ENCODE measurements at regions not wholly inside any gene's neighbourhood (a gene's known extent, or its start where the extent isn't known, plus 50 kb on each side); places are given as distances from the start of the nearest gene placed in this dataset.

DNA sequence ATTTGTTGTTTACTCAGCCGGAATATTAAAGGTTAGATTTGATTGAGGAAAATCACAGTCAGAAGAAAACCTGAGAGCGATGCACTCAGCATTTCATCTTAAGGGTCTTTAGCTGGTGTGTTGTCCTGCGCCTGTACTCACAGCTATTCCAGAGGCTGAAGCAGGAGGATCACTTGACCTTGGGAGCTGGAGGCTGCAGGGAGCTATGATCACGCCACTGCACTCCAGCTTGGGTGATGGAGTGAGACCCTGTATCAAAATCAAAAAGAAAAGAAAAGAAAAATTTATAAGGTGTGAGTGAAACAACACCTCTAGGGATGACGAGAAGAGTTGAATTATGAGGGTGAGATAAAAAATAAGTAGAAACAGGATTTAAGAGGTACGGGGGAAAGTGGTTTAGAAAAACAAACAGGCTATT lies 165.0 kb downstream of the TRIM27 start:
- Histone ChIP-seq H3K4me3 (no peak overlapping the region), H3K9me3 (peaks cover 0 to 6% (median 0%) of the 10 kb centered on the region in 11 donors), H3K27ac (no peak overlapping the region), H3K4me1 (no peaks in the 10 kb centered on the region), H3K36me3 (no peaks in the 10 kb centered on the region), H3K27me3 (peaks cover 0 to 99% (median 83%) of the 10 kb centered on the region in 7 donors)
- WGBS, 2 donors: 53 to 68% methylated on average over 6 of the region's 6 CpGs
- intact Hi-C loops (cut with DNase I): no loop called here
- ATAC-seq (no peak), DNase-seq (no peak)
- TF ChIP-seq, protein P1, sequence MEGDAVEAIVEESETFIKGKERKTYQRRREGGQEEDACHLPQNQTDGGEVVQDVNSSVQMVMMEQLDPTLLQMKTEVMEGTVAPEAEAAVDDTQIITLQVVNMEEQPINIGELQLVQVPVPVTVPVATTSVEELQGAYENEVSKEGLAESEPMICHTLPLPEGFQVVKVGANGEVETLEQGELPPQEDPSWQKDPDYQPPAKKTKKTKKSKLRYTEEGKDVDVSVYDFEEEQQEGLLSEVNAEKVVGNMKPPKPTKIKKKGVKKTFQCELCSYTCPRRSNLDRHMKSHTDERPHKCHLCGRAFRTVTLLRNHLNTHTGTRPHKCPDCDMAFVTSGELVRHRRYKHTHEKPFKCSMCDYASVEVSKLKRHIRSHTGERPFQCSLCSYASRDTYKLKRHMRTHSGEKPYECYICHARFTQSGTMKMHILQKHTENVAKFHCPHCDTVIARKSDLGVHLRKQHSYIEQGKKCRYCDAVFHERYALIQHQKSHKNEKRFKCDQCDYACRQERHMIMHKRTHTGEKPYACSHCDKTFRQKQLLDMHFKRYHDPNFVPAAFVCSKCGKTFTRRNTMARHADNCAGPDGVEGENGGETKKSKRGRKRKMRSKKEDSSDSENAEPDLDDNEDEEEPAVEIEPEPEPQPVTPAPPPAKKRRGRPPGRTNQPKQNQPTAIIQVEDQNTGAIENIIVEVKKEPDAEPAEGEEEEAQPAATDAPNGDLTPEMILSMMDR (IDR thresholded peaks at IDR 0.05): no peak

DNA sequence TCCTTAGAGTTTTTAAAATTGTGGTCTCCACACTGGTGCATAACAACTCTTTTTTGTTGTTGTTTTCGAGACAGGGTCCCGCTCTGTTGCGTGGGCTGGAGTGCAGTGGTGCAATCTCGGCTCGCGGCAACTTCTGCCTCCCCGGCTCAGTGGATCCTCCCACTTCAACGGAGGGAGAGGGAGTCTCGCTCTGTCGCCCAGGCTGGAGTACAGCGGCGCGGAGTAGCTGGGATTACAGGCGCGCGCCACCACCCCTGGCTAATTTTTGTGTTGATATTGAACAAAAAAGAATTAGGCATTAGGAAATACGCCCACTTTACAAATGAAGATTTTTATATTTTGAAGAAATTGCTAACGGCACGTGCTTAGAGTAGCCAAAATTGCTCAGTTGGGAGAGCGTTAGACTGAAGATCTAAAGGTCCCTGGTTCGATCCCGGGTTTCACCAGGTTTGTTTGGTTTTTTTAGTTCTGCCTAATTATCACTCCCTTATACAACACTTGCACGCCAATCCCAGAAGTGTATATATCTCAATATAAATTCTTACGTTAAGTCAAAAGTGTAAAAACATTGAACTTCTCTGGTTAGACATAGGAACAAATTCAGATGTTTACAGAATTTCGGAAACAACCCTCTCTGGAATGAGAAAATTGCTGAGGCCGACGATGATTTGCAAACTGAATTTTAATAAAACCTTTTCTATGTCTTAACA lies 159.6 kb downstream of the TRIM27 start:
- TF ChIP-seq, protein P1 (IDR thresholded peaks at IDR 0.05): no peak
- Histone ChIP-seq H3K4me1 (no peaks in the 10 kb centered on the region), H3K36me3 (no peaks in the 10 kb centered on the region), H3K9me3 (peaks cover 0 to 8% (median 0%) of the 10 kb centered on the region in 11 donors), H3K27me3 (peaks cover 6 to 99% (median 94%) of the 10 kb centered on the region in 7 donors), H3K4me3 (no peak overlapping the region), H3K27ac (no peak overlapping the region)
- no peak for ATAC-seq
- intact Hi-C loops (cut with DNase I): no loop called here
- no peak for DNase-seq
- WGBS, 2 donors: 21 to 28% methylated on average over 27 of the region's 27 CpGs

GRCh38 chr6:28764761-28765282 lies 159.0 kb downstream of the TRIM27 start:
- peaks cover 11 to 99% (median 95%) of the 10 kb centered on the region in 7 donors for H3K27me3 ChIP-seq
- 9 to 15% methylated on average over 15 of the region's 15 CpGs for WGBS, 2 donors

DNA sequence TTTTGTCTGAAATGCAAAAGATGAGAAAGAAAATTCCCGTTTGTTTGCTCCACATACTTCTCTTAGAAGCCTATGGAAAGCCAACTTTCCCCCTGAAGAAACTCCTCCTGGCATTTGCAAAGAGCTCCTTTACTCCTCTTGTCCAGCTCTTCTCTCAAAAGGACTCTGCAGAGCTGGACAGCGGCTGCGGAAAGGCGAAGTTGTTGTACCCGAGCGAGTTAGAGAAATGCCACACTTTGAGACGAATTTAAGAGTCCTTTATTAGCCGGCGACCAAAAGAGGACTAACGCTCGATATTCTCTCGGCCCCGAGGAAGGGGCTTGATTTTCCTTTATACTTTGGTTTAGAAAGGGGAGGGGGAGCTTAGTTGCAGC lies 157.8 kb downstream of the TRIM27 start:
- 1 to 2% methylated on average over 13 of the region's 13 CpGs for WGBS, 2 donors
- Histone ChIP-seq H3K27me3 (peaks cover 15 to 100% (median 98%) of the 10 kb centered on the region in 7 donors), H3K36me3 (no peaks in the 10 kb centered on the region), H3K27ac (no peak overlapping the region), H3K4me1 (no peaks in the 10 kb centered on the region), H3K4me3 (no peak overlapping the region), H3K9me3 (peaks cover 0 to 8% (median 0%) of the 10 kb centered on the region in 11 donors)
- ATAC-seq: no peak
- DNase-seq: no peak
- intact Hi-C loops (cut with DNase I): no loop called here
- TF ChIP-seq, protein P1 (IDR thresholded peaks at IDR 0.05): no peak

More at GRCh38 chr6:28764761-28765282, 159.0 kb downstream of the TRIM27 start:
- DNase-seq (no peak), ATAC-seq (no peak)
- no peak overlapping the region for H3K4me3 ChIP-seq
- intact Hi-C loops (cut with DNase I): no loop called here
- peaks cover 0 to 8% (median 0%) of the 10 kb centered on the region in 11 donors for H3K9me3 ChIP-seq
- H3K36me3 ChIP-seq: no peaks in the 10 kb centered on the region
- TF ChIP-seq, protein P1 (IDR thresholded peaks at IDR 0.05): no peak
- no peaks in the 10 kb centered on the region for H3K4me1 ChIP-seq
- H3K27ac ChIP-seq: no peak overlapping the region

Measured in heart right ventricle (tissue), 16 donors.